Astrocyte (in vitro differentiated cells and primary cell): ENCODE measurements at regions not wholly inside any gene's neighbourhood (a gene's known extent, or its start where the extent isn't known, plus 50 kb on each side); places are given as distances from the start of the nearest gene placed in this dataset.

Source experiments
- DNase-seq: peaks from one replicate; pipeline ENCODE4 v3.0.0-alpha.2; 2010; ENCODE audit warnings: low read depth
- FAIRE-seq: peaks from 2 replicates; lab custom pipeline; 2011; peaks lifted over from hg19 to GRCh38; lab: Jason Lieb, UNC
- H2AFZ ChIP-seq: 2 replicates; pipeline ENCODE4 v1.6.0; 2012; ENCODE audit warnings: low read depth, low read length, inconsistent platforms
- H3K27ac ChIP-seq: 2 replicates; pipeline ENCODE4 v1.5.1; 2011; ENCODE audit warnings: low read depth, low read length, inconsistent platforms
- H3K27me3 ChIP-seq: 2 replicates; pipeline ENCODE4 v1.6.0; 2011; ENCODE audit warnings: low read length, inconsistent platforms; ENCODE audit not compliant: insufficient read depth
- H3K36me3 ChIP-seq: 2 replicates; pipeline ENCODE4 v1.5.1; 2011; ENCODE audit warnings: low read length, inconsistent platforms; ENCODE audit not compliant: insufficient read depth
- H3K4me1 ChIP-seq: 2 replicates; pipeline ENCODE4 v1.5.1; 2011; ENCODE audit warnings: low read length, inconsistent platforms; ENCODE audit not compliant: insufficient read depth
- H3K4me2 ChIP-seq: 2 replicates; pipeline ENCODE4 v1.6.0; 2012; ENCODE audit warnings: low read length, inconsistent platforms
- H3K4me3 ChIP-seq: 2 replicates; pipeline ENCODE4 v1.5.1; 2011; ENCODE audit warnings: low read depth, mild to moderate bottlenecking, low read length, inconsistent platforms; ENCODE audit not compliant: insufficient read depth
- H3K79me2 ChIP-seq: 2 replicates; pipeline ENCODE4 v1.6.0; 2012; ENCODE audit warnings: mild to moderate bottlenecking, low read length, inconsistent platforms; ENCODE audit not compliant: insufficient read depth
- H3K9ac ChIP-seq: 2 replicates; pipeline ENCODE4 v1.6.0; 2012; ENCODE audit warnings: mild to moderate bottlenecking, low read length, inconsistent platforms
- H3K9me3 ChIP-seq: 2 replicates; pipeline ENCODE4 v1.5.1; 2012; ENCODE audit warnings: low read depth, mild to moderate bottlenecking, low read length, inconsistent platforms; ENCODE audit not compliant: insufficient read depth
- H4K20me1 ChIP-seq: 2 replicates; pipeline ENCODE4 v1.6.0; 2012; ENCODE audit warnings: low read length, inconsistent platforms; ENCODE audit not compliant: insufficient read depth
- H3K27ac Mint-ChIP-seq: one replicate; pipeline ENCODE4 v1.8.0; 2021; ENCODE audit warnings: mild to moderate bottlenecking, mixed read lengths; ENCODE audit not compliant: unreplicated experiment
- H3K27me3 Mint-ChIP-seq: one replicate; pipeline ENCODE4 v1.8.0; 2021; ENCODE audit warnings: low read depth, mixed read lengths; ENCODE audit not compliant: unreplicated experiment
- H3K36me3 Mint-ChIP-seq: one replicate; pipeline ENCODE4 v1.8.0; 2021; ENCODE audit warnings: low read depth, mixed read lengths; ENCODE audit not compliant: unreplicated experiment
- H3K4me1 Mint-ChIP-seq: one replicate; pipeline ENCODE4 v1.8.0; 2021; ENCODE audit warnings: low read depth, mixed read lengths; ENCODE audit not compliant: unreplicated experiment
- H3K4me3 Mint-ChIP-seq: one replicate; pipeline ENCODE4 v1.8.0; 2021; ENCODE audit warnings: mild to moderate bottlenecking, moderate library complexity, mixed read lengths; ENCODE audit not compliant: unreplicated experiment
- H3K9me3 Mint-ChIP-seq: one replicate; pipeline ENCODE4 v1.8.0; 2021; ENCODE audit warnings: mild to moderate bottlenecking, mixed read lengths; ENCODE audit not compliant: unreplicated experiment
- CTCF ChIP-seq: IDR thresholded peaks from 2 replicates; pipeline ENCODE4 v1.5.1; 2011; ENCODE audit warnings: low read depth, mild to moderate bottlenecking, inconsistent platforms, low read length, moderate library complexity; ENCODE audit not compliant: insufficient read depth
- EZH2 ChIP-seq: IDR thresholded peaks from 2 replicates; pipeline ENCODE4 v1.6.1; 2012; ENCODE audit warnings: mild to moderate bottlenecking, low read length, inconsistent platforms; ENCODE audit not compliant: insufficient read depth

- Mint-ChIP-seq H3K4me3 (no peak overlapping the region), H3K36me3 (no peaks in the 10 kb centered on the region), H3K27ac (no peak overlapping the region), H3K27me3 (no peaks in the 10 kb centered on the region), H3K9me3 (peaks cover 3% of the 10 kb centered on the region), H3K4me1 (no peaks in the 10 kb centered on the region)
- H3K27me3 ChIP-seq, result no peaks in the 10 kb centered on the region
- no peak overlapping the region for H2AFZ ChIP-seq
- DNase-seq, result no peak
- H3K36me3 ChIP-seq, result no peaks in the 10 kb centered on the region
- no peak overlapping the region for H3K27ac ChIP-seq
- no peak overlapping the region for H3K4me2 ChIP-seq
- H4K20me1 ChIP-seq, result no peaks in the 10 kb centered on the region
- no peaks in the 10 kb centered on the region for H3K4me1 ChIP-seq
- no peak overlapping the region for H3K4me3 ChIP-seq
- no peak for FAIRE-seq
- TF ChIP-seq CTCF (no peak), EZH2 (no peak)
- no peaks in the 10 kb centered on the region for H3K79me2 ChIP-seq
- no peak overlapping the region for H3K9ac ChIP-seq
- H3K9me3 ChIP-seq, result no peaks in the 10 kb centered on the region
Measured at GRCh38 chr13:80447747-80448146, 106.8 kb upstream of the SPRY2 start.

GRCh38 chr13:80444240-80445015 is 103.5 kb upstream of the SPRY2 start:
- H3K9me3 Mint-ChIP-seq, result peaks cover 2% of the 10 kb centered on the region
- no peak overlapping the region for H3K9ac ChIP-seq
- no peak for FAIRE-seq

More at GRCh38 chr13:80444240-80445015, 103.5 kb upstream of the SPRY2 start:
- Histone ChIP-seq H3K79me2 (no peaks in the 10 kb centered on the region), H3K36me3 (no peaks in the 10 kb centered on the region), H3K9me3 (no peaks in the 10 kb centered on the region), H4K20me1 (no peaks in the 10 kb centered on the region), H3K27ac (no peak overlapping the region), H3K4me3 (no peak overlapping the region), H2AFZ (no peak overlapping the region), H3K4me2 (no peak overlapping the region), H3K27me3 (no peaks in the 10 kb centered on the region), H3K4me1 (no peaks in the 10 kb centered on the region)
- H3K36me3 Mint-ChIP-seq, result no peaks in the 10 kb centered on the region
- no peak overlapping the region for H3K4me3 Mint-ChIP-seq
- H3K27ac Mint-ChIP-seq, result no peak overlapping the region
- TF ChIP-seq CTCF (no peak), EZH2 (no peak)
- DNase-seq, result no peak
- no peaks in the 10 kb centered on the region for H3K27me3 Mint-ChIP-seq
- no peaks in the 10 kb centered on the region for H3K4me1 Mint-ChIP-seq
